GM12878 (cell line): ENCODE measurements at regions not wholly inside any gene's neighbourhood (a gene's known extent, or its start where the extent isn't known, plus 50 kb on each side); places are given as distances from the start of the nearest gene placed in this dataset.
A peak's percentile ranks its signal among the peaks of the same experiment; 100 is the strongest.

ENCODE experiments used
- ATF2 ChIP-seq: IDR thresholded peaks from 2 replicates; pipeline ENCODE4 v1.6.1; 2012; ENCODE audit warnings: low read length, inconsistent platforms
- ATF7 ChIP-seq: fragments of 450-650 bp; IDR thresholded peaks from 2 replicates; pipeline ENCODE4 v1.6.1; 2016; ENCODE audit warnings: low read depth, mild to moderate bottlenecking
- CHD2 ChIP-seq: IDR thresholded peaks from 2 replicates; pipeline ENCODE4 v1.6.1; 2011; ENCODE audit warnings: low read depth, low read length, improper control_type of control experiment, borderline replicate concordance
- CREM ChIP-seq: IDR thresholded peaks from 2 replicates; pipeline ENCODE4 v1.6.1; 2014; ENCODE audit warnings: antibody characterized with exemption, low read depth
- FOXM1 ChIP-seq: IDR thresholded peaks from 2 replicates; pipeline ENCODE4 v1.6.1; 2012; ENCODE audit warnings: low read depth, mild to moderate bottlenecking, inconsistent platforms, low read length, moderate library complexity
- HDAC2 ChIP-seq: fragments of 200-600 bp; sonication (generic); IDR thresholded peaks from 2 replicates; pipeline ENCODE4 v1.6.1; 2017
- HSF1 ChIP-seq: fragments of 150-350 bp; IDR thresholded peaks from 2 replicates; pipeline ENCODE4 v1.6.1; 2014; ENCODE audit warnings: mild to moderate bottlenecking, low read depth, low read length
- KDM1A ChIP-seq: fragments of 200-600 bp; sonication (generic); IDR thresholded peaks from 2 replicates; pipeline ENCODE4 v1.6.1; 2016; ENCODE audit warnings: borderline replicate concordance
- LARP7 ChIP-seq: fragments of 450-650 bp; IDR thresholded peaks from 2 replicates; pipeline ENCODE4 v1.6.1; 2017; ENCODE audit warnings: mild to moderate bottlenecking
- NFYA ChIP-seq: IDR thresholded peaks from 2 replicates; pipeline ENCODE4 v1.6.1; 2011; ENCODE audit warnings: low read depth, mild to moderate bottlenecking, low read length, improper control_type of control experiment, borderline replicate concordance
- NR2C2 ChIP-seq: IDR thresholded peaks from 2 replicates; pipeline ENCODE4 v1.6.1; 2011; ENCODE audit warnings: borderline replicate concordance, low read depth; ENCODE audit not compliant: control insufficient read depth, insufficient read length
- POLR2A ChIP-seq: IDR thresholded peaks from 2 replicates; pipeline ENCODE4 v1.6.1; 2011; ENCODE audit warnings: low read depth, mild to moderate bottlenecking, low read length
- REST ChIP-seq: IDR thresholded peaks from 2 replicates; pipeline ENCODE4 v1.6.1; 2012; ENCODE audit warnings: mild to moderate bottlenecking, low read depth, low read length
- SMAD1 ChIP-seq: fragments of 450-650 bp; IDR thresholded peaks from 2 replicates; pipeline ENCODE4 v1.6.1; 2018; ENCODE audit warnings: mild to moderate bottlenecking, low read depth; ENCODE audit not compliant: partially characterized antibody
- SP1 ChIP-seq: IDR thresholded peaks from one replicate; pipeline ENCODE4 v1.6.1; 2011; ENCODE audit warnings: low read depth, low read length
- SREBF1 ChIP-seq: IDR thresholded peaks from 2 replicates; pipeline ENCODE4 v1.6.1; 2012; ENCODE audit warnings: mild to moderate bottlenecking, low read length
- SUZ12 ChIP-seq: fragments of 200-600 bp; sonication (generic); IDR thresholded peaks from one replicate; pipeline ENCODE4 v1.6.1; 2018; ENCODE audit warnings: antibody characterized with exemption, mild to moderate bottlenecking; ENCODE audit not compliant: unreplicated experiment
- TAF1 ChIP-seq: IDR thresholded peaks from 2 replicates; pipeline ENCODE4 v1.6.1; 2011; ENCODE audit warnings: mild to moderate bottlenecking, low read depth, low read length, borderline replicate concordance
- TARDBP ChIP-seq: IDR thresholded peaks from 2 replicates; pipeline ENCODE4 v1.6.1; 2016; ENCODE audit warnings: borderline replicate concordance
- TBL1XR1 ChIP-seq: IDR thresholded peaks from 2 replicates; pipeline ENCODE4 v1.6.1; 2012; ENCODE audit warnings: low read depth, low read length, improper control_type of control experiment
- YY1 ChIP-seq: IDR thresholded peaks from 2 replicates; pipeline ENCODE4 v1.6.1; 2011; ENCODE audit warnings: low read depth, mild to moderate bottlenecking, low read length
- ZBTB11 ChIP-seq: fragments of 450-650 bp; formaldehyde crosslinking; IDR thresholded peaks from 2 replicates; pipeline ENCODE4 v1.5.0; 2022; ENCODE audit warnings: mild to moderate bottlenecking, missing genetic modification characterization
- ZNF217 ChIP-seq: fragments of 450-650 bp; IDR thresholded peaks from 2 replicates; pipeline ENCODE4 v1.6.1; 2017; ENCODE audit warnings: antibody characterized with exemption, mild to moderate bottlenecking
- ZNF384 ChIP-seq: IDR thresholded peaks from 2 replicates; pipeline ENCODE4 v1.6.1; 2012; ENCODE audit warnings: low read depth, mild to moderate bottlenecking, low read length, improper control_type of control experiment, borderline replicate concordance

- no peak for TF ChIP-seq NFYA
- TF ChIP-seq POLR2A = no peak
- TF ChIP-seq YY1 = no peak
- no peak for TF ChIP-seq KDM1A
- no peak for TF ChIP-seq ZNF217
- TF ChIP-seq CHD2 = 0 out of 2 replicates have a peak, but pooled peaks have one; percentile 15
- TF ChIP-seq NR2C2 = no peak
- no peak for TF ChIP-seq TARDBP
- TF ChIP-seq SP1 = peak; percentile 20
- TF ChIP-seq SUZ12 = no peak
- no peak for TF ChIP-seq SMAD1
- peak; percentile 76 for TF ChIP-seq CREM
- no peak for TF ChIP-seq SREBF1
- TF ChIP-seq FOXM1 = peak; percentile 49
- TF ChIP-seq ZNF384 = no peak
- TF ChIP-seq HDAC2 = no peak
- peak; percentile 73; the same call in 1 of the 2 replicates for TF ChIP-seq TBL1XR1
- TF ChIP-seq HSF1 = no peak
- TF ChIP-seq ZBTB11 (CRISPR knock-in tag) = no peak
- peak; percentile 67 for TF ChIP-seq REST
- no peak for TF ChIP-seq TAF1
- TF ChIP-seq ATF2 = peak; percentile 53
- TF ChIP-seq LARP7 = peak; percentile 52
- no peak for TF ChIP-seq ATF7
Measured at GRCh38 chr2:8515864-8516533, 165.9 kb upstream of the ID2 start (continued).
